Endodermal cell (in vitro differentiated cells): ENCODE measurements at regions not wholly inside any gene's neighbourhood (a gene's known extent, or its start where the extent isn't known, plus 50 kb on each side); places are given as distances from the start of the nearest gene placed in this dataset.

Experiments
- DNase-seq: peaks from one replicate; pipeline ENCODE4 v3.0.0-alpha.2; 2017
- H3K27ac ChIP-seq: 2 replicates; pipeline ENCODE4 v1.5.1; 2013; ENCODE audit warnings: mild to moderate bottlenecking, low read depth, low read length, moderate library complexity
- H3K27me3 ChIP-seq: 2 replicates; pipeline ENCODE4 v1.6.1; 2013; ENCODE audit warnings: mild to moderate bottlenecking, low read length, moderate library complexity; ENCODE audit not compliant: insufficient read depth, control insufficient read depth, poor library complexity, severe bottlenecking
- H3K36me3 ChIP-seq: 2 replicates; pipeline ENCODE4 v1.7.0; 2013; ENCODE audit warnings: mild to moderate bottlenecking, low read length, moderate library complexity; ENCODE audit not compliant: control insufficient read depth, insufficient read depth
- H3K4me1 ChIP-seq: one replicate; pipeline ENCODE4 v1.7.0; 2013; ENCODE audit warnings: low read length; ENCODE audit not compliant: control insufficient read depth, insufficient read depth
- H3K4me3 ChIP-seq: 2 replicates; pipeline ENCODE4 v1.5.1; 2013; ENCODE audit warnings: mild to moderate bottlenecking, low read length, moderate library complexity
- H3K9ac ChIP-seq: 2 replicates; pipeline ENCODE4 v1.6.1; 2013; ENCODE audit warnings: mild to moderate bottlenecking, low read length, moderate library complexity; ENCODE audit not compliant: poor library complexity, severe bottlenecking; ENCODE audit errors: extremely low read depth
- H3K9me3 ChIP-seq: 2 replicates; pipeline ENCODE4 v1.6.1; 2013; ENCODE audit warnings: mild to moderate bottlenecking, low read length, moderate library complexity; ENCODE audit not compliant: control insufficient read depth
- H3K27ac Mint-ChIP-seq: 2 replicates; pipeline ENCODE4 v1.8.0; 2020; ENCODE audit warnings: mixed read lengths
- H3K27me3 Mint-ChIP-seq: 2 replicates; pipeline ENCODE4 v1.8.0; 2021; ENCODE audit warnings: mild to moderate bottlenecking, mixed read lengths; ENCODE audit not compliant: insufficient read depth
- H3K36me3 Mint-ChIP-seq: 2 replicates; pipeline ENCODE4 v1.8.0; 2020; ENCODE audit warnings: low read depth, mixed read lengths
- H3K4me1 Mint-ChIP-seq: 2 replicates; pipeline ENCODE4 v1.8.0; 2020; ENCODE audit warnings: mixed read lengths
- H3K4me3 Mint-ChIP-seq: 2 replicates; pipeline ENCODE4 v1.8.0; 2020; ENCODE audit warnings: mild to moderate bottlenecking, moderate library complexity, mixed read lengths
- H3K9me3 Mint-ChIP-seq: 2 replicates; pipeline ENCODE4 v1.8.0; 2020; ENCODE audit warnings: mild to moderate bottlenecking, mixed read lengths
- WGBS, 2 experiments: methylation state at CpG; one replicate each; pipeline versions ENCODE4 v1.1.5 to v1.1.7; 2013; ENCODE audit warnings: missing lambda C conversion rate in 2 of 2, mixed read lengths in 1 of 2; ENCODE audit not compliant: insufficient coverage in 1 of 2, insufficient read length in 1 of 2; 5-methylcytosine and 5-hydroxymethylcytosine counted together
- TF ChIP-seq, protein P1 (sequence below): fragments of 200-600 bp; sonication (generic); conservative IDR thresholded peaks from 2 replicates; pipeline ENCODE4 v1.5.0; 2021; ENCODE audit warnings: antibody characterized with exemption, mild to moderate bottlenecking

DNA sequence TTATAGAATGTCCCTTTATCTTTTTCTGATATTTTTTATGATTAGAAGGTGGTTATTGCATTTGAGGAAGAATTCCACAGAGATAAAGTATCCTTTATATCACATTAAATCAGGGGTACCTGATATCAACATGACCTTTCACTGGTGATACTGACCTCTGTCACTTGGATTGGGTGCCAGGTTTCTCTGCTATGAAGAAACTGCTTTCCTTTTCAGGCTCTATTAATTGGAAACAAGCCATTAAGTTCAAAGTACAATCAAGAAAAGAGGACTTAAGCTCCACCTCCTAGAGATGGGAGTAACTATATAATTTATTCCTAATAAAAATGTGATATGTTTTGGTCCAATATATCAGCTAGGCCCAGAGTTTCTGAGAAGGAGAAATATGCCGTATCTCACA is 514.6 kb upstream of the TYRP1 start:
- TF ChIP-seq, protein P1, sequence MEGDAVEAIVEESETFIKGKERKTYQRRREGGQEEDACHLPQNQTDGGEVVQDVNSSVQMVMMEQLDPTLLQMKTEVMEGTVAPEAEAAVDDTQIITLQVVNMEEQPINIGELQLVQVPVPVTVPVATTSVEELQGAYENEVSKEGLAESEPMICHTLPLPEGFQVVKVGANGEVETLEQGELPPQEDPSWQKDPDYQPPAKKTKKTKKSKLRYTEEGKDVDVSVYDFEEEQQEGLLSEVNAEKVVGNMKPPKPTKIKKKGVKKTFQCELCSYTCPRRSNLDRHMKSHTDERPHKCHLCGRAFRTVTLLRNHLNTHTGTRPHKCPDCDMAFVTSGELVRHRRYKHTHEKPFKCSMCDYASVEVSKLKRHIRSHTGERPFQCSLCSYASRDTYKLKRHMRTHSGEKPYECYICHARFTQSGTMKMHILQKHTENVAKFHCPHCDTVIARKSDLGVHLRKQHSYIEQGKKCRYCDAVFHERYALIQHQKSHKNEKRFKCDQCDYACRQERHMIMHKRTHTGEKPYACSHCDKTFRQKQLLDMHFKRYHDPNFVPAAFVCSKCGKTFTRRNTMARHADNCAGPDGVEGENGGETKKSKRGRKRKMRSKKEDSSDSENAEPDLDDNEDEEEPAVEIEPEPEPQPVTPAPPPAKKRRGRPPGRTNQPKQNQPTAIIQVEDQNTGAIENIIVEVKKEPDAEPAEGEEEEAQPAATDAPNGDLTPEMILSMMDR, result no peak
- WGBS, 2 experiments, result 83% methylated on average over 1 of the region's 1 CpG; no CpG with 5 or more reads in 1 of the 2 experiments
- H3K27me3 ChIP-seq, result no peaks in the 10 kb centered on the region
- Mint-ChIP-seq H3K27me3 (no peaks in the 10 kb centered on the region), H3K9me3 (no peaks in the 10 kb centered on the region), H3K27ac (no peak overlapping the region), H3K36me3 (no peaks in the 10 kb centered on the region), H3K4me3 (no peak overlapping the region), H3K4me1 (no peaks in the 10 kb centered on the region)
- H3K9ac ChIP-seq, result no peak overlapping the region
- no peak overlapping the region for H3K4me3 ChIP-seq
- no peak overlapping the region for H3K27ac ChIP-seq
- no peaks in the 10 kb centered on the region for H3K9me3 ChIP-seq
- DNase-seq, result no peak
- H3K4me1 ChIP-seq, result no peaks in the 10 kb centered on the region
- H3K36me3 ChIP-seq, result no peaks in the 10 kb centered on the region

DNA sequence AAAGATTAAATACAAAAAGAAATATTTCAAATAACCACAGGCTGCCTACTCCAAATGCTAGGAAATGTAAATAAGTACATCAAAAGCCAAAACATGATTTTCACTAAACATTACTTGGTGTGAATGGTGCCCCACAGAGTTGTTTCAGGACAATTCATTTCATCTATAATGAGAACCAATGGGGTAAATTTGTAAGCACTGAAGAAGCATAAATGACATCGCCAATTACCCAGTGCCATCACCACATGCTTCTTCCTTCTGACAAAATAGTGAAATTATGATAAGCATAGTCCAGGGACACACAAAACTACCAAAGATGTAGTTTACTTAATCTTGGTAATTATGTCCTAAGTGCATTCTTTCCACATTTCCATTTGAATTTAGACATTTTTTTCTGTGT is 510.4 kb upstream of the TYRP1 start:
- DNase-seq, result no peak
- Histone ChIP-seq H3K4me3 (no peak overlapping the region), H3K9me3 (no peaks in the 10 kb centered on the region), H3K9ac (no peak overlapping the region), H3K27me3 (no peaks in the 10 kb centered on the region), H3K36me3 (no peaks in the 10 kb centered on the region), H3K27ac (no peak overlapping the region), H3K4me1 (no peaks in the 10 kb centered on the region)
- WGBS, 2 experiments, result 100% methylated on average over 1 of the region's 1 CpG; no CpG with 5 or more reads in 1 of the 2 experiments
- TF ChIP-seq, protein P1, result no peak
- Mint-ChIP-seq H3K27me3 (no peaks in the 10 kb centered on the region), H3K36me3 (no peaks in the 10 kb centered on the region), H3K4me1 (no peaks in the 10 kb centered on the region), H3K4me3 (no peak overlapping the region), H3K9me3 (no peaks in the 10 kb centered on the region), H3K27ac (no peak overlapping the region)

DNA sequence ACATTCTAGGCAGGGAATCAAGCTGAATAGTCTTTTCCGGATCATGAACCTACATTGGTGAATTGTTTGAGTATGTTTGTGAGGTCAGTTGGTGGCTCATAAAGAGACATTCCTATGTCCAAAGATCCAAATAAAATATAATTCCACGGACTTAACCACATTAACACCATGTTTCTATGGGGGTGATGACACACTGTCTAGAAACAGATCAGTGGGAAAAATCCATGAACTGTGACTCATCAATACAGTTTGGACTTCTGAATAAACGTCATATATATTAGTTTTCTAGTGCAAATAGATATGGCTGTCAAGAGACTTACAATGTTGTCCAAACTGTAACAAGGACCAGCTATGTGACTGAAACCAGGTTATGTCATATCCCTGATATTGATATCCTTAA is 509.9 kb upstream of the TYRP1 start:
- no peak overlapping the region for H3K27ac ChIP-seq
- 80 to 99% methylated on average over 1 to 3 of the region's 3 CpGs for WGBS, 2 experiments
- H3K4me1 Mint-ChIP-seq, result no peaks in the 10 kb centered on the region

More for the DNA sequence above, 509.9 kb upstream of the TYRP1 start:
- Mint-ChIP-seq H3K36me3 (no peaks in the 10 kb centered on the region), H3K4me3 (no peak overlapping the region), H3K27ac (no peak overlapping the region), H3K9me3 (no peaks in the 10 kb centered on the region), H3K27me3 (no peaks in the 10 kb centered on the region)
- DNase-seq, result no peak
- Histone ChIP-seq H3K27me3 (no peaks in the 10 kb centered on the region), H3K4me3 (no peak overlapping the region), H3K4me1 (no peaks in the 10 kb centered on the region), H3K36me3 (no peaks in the 10 kb centered on the region), H3K9ac (no peak overlapping the region), H3K9me3 (no peaks in the 10 kb centered on the region)
- TF ChIP-seq, protein P1, result no peak
